SIG-M5 (cell line): ENCODE measurements at regions not wholly inside any gene's neighbourhood (a gene's known extent, or its start where the extent isn't known, plus 50 kb on each side); places are given as distances from the start of the nearest gene placed in this dataset.
"Not testable (repeated sequence)": the region's sequence is repeated elsewhere in the genome, so short reads cannot be mapped to it uniquely, and the experiment has no call there.

ENCODE experiments used
- DNase-seq: peaks from one replicate; lab custom pipeline; 2025; lab: John Stamatoyannopoulos, UW

DNA sequence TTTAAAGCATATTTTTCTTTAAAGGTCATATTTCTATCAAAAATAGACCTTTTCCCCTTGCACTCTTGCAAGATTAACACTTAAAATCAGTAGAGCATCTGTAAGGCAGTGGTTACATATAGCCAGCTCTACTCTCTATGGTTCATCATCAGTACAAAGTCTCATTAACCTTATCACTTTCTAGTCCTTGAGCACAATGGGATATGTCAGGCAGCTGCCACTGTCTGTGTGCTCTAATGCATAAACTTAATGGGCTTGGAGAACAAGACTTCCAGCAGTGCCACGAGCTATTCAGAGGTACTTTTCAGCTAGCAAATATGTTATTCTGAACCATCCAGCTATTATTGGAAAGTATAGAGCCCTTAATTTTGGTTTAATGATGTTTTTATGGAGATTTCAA is 393.7 kb downstream of the GASK1B start:
- DNase-seq, result no peak

DNA sequence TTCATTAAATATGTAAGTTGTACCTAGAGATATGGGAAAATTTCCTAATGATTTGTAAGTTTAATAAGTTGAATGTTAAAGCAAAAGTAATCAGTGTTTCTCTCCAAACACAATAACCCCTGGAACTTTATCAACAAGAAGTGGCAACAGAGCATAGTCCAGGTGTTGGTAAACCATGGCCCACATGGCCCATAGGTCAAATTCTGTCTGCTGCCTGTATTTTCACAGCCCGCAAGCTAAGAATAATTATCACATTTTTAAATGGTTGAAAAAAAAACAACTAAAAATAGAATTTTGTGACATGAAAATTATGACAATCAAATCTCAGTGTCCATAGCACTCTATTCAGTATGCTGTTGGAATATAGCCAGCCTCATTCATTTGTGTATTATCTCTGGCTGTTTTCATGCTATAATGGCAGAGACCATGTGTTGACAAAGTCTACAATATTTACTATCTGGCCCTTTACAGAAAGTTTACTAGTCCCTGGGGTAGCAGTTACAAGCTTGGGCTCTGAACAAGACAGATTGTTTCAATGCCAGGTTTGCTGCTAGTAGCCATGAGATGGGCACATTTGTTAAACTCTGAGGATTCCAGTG is 395.8 kb downstream of the GASK1B start:
- no peak for DNase-seq

DNA sequence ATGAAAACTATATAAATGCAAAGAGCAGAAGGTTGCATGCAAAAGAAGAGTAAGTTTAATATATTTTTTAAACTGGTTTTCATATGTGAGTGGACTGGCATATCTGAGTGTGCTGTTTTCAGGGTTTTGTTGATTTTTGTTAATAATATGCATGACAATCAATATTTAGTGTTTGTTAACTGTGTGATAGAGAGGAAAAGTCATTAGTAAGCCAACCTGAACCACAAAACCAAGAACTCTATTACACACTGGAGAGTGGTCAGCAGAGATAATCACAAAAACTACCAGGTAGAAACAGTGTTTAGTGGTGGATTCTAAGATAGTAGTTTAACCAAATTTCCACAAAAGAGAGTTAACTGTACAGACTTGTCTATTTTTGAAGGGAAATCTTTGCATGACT is 396.9 kb downstream of the GASK1B start:
- DNase-seq, result no peak

DNA sequence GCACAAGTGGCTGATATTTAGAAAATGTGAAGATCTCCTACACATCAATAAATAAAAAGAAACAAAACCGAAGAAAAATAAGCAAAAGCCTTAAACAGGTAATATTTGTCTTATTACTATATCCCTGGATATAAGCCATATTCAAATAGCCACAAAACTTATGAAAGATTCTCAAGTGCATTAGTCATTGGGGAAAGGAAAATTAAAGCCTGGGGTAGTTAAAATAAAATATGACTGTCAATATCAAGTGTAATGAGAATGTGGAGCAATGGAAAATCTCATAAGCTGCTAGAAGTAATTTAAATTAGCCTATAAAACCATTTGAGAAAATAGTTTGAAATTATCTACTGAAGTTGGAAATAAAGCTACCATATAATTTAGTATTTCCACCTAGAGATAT is 399.9 kb downstream of the GASK1B start:
- DNase-seq, result no peak

DNA sequence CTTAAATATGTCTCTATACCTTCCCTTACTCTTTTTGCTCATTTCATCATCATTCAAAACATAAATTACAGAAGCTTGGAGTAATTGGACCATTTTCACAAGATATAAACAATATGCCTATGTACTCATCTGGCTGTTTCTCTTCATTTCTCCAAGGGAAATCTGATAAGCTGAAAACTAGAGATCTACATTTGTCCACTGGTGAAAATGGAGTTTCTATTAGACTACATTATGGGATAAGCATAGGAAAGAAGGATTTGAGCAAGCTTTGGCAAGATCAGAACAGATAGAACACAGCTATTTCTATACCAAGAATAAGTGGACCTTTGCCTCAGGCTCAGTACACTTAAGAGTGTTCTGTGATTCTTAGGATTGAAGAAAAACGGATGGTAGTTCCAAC is 404.4 kb downstream of the GASK1B start:
- DNase-seq, result no peak

DNA sequence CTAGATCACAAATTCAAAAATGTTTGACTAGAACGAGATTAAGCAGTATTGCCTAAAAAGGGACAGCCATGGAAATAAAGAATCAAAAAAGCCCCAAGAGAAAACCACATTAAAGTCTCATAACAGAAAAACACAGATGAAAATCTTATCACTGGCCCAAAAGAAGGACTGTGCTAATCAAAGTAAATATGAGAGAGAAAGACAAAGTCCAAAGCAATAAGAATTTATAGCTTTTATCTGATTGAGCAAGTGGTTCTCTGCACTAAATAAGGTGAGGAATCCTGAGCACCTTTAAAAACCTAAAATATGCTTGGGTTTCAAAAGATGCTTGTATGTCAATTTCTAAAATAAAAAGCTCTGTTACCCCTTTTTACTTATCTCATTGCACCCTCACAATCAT is 409.3 kb downstream of the GASK1B start:
- DNase-seq, result no peak

DNA sequence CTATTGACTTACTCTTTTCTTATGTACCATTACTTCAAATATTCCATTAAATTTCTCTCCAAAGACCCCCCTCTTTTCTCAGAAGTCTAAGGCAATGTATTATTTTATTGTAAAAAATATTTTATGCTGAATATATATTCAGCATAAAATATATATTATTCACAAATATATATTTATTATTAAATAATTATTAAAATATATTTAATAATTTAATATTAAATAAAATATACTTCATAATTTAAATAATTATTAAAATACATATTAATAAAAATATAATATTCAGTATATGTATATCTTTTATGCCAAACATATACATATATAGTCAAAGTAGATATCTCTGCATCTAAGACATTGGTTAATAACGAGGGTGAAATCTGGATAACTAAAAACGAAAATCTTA is 418.4 kb downstream of the GASK1B start:
- DNase-seq, result no peak

DNA sequence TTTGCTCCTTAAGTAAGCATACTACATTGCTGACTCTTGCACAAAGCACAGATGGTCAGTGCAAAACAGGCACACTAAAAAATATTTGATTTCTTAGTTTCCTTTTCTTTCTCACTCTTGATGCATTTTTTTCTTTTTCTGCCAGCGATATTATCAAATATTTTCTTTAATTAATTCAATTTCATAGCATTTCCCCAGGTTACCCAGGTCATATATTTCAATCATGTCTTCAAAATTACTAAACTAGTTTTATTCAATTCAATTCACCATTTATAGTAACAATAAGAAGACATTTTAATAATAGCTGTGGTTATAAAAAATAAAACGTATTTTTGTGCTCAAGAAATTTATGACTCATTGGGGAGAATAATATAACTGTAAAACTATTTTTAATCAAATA is 421.2 kb downstream of the GASK1B start:
- no peak for DNase-seq

DNA sequence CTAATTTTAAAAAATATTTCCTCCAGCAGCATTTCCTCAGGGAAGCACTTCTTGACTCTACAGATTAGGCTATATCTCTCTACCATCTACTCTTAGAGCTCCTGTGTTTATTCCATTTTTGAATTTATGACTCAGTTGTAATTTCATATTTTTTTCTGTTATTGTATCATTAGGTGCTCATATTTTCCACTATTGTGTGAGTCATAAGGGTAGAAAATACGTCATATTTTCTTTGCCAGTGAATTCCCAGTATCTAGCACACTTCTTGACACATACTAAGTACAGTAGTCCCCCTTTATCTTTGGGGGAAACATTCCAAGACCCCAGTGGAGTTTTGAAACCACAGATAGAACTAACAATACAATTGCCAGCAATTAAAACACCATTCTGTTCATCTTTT is 431.2 kb downstream of the GASK1B start:
- no peak for DNase-seq

DNA sequence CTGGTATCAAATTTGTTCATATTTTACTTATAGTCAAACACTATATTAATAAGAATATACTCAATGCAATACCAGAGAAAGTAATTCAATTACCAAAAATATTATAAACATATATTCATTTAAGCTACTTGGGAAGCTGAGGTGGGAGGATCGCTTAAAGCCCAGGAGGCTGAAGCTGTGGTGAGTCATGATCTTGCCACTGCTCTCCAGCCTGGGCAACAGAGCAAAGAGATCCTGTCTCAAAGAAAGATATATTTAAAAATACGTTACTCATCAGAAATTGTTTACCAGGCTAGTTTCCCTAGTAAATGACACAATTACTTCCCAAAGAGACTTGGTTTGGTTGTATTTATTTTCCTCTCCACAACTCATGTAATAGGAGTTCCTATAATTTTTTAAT is 433.6 kb downstream of the GASK1B start:
- no peak for DNase-seq

DNA sequence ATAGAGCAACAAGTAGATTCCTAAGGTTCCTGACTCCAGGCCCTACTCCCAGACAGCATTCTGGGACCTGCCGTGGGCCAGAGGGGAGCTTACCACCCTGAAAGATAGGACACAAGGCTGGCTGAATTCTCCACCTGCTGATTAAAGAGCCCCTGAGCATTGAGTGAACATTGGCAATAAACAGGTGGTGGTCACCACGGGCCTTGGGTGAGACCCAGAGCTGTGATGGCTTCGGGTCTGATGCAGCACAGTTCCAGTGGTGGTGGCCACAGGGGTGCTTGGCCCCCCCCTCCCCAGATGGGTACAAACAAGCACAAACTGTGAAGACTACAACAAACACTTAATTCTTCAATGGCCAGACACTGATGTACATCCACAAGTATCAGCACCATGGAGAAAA is 444.6 kb downstream of the GASK1B start:
- no peak for DNase-seq

DNA sequence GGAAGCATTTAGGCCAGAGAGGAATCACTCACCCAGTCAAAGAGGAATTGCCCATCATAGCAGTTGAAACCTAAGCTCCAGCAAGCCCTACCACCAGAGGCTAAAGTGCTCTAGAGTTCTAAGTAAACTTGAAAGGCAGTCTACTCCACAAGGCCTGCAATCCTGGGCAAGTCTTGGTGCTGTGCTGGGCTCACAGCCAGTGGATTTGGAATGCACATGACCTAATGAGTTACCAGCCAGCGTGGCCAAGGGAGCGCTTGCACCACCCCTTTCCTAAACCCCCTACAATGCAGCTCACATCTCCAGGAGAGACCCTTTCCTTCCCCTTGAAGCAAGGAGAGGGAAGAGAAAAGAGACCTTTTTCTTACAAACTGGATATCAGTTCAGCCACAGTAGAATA is 445.7 kb downstream of the GASK1B start:
- DNase-seq, result no peak

DNA sequence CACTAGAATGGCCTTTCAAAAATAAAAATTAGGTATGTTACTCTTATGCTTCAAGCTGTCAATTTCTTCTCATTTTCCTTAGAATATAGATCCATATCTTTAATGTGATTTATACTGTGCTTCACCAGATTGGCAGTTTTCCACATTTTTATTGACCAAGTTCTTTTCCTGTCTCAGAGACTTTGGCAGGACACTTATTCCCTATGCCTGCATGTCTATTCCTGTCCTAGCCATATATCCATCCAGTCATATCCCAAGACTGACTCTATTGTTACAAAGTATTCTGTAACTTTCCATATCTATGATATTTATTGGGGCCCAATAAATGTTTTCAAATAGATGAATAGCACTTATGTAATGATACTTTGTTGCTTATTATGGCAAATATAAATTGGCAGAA is 450.7 kb downstream of the GASK1B start:
- no peak for DNase-seq

DNA sequence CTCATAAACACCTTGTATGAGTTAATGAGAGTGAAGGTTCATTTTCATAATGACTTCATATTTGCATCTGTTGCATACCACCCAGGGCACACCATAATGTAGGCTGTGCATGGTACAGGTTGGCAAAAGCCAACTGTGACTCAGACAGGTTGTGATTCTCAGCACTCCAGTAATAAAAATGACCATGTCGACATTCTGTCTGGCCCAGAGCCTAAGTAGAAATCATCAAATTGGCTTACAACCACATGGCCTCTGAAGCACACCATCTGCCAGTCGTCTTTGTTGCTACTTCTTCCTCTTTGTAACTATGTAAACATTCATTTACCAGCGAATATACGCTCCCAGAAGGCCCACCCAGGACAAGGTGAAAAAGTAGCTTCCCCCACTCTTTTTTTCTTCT is 459.5 kb downstream of the GASK1B start:
- no peak for DNase-seq

DNA sequence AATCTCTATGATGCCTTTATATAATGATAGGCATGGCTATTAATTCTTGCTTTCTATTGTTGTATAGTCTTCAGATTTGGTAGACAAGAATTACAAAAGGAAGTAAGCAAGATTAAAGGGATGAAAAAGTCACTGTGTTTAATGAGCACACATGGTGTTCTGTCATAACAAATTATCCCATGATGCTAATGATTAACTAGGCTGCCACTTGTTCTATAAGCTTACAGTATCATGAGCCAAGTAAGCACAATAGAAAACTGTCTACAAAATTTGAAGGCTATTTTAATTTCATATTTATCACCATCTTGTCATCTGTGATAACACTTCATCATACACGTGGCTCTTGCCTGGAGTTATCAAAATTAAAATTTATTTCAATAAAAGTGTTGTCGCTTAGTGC is 466.7 kb downstream of the GASK1B start:
- DNase-seq, result no peak

DNA sequence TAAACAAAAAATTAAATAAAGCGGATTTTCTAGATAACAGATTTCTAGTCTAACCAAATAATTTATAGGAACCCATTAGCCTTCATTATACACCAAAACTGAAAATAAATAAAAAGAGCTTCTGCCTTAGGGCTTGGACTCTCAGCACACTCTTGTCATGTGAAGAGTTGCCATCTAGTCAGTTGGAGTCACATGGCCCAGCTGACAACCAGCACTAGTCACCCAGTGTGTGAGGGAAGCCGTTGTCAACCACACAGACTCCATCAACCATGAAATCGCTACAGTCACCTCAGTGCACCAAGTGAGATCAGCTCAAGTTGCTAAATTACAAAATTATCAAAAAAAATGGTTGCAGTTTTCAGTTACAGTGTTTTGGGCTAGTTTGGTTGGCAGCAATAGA is 470.0 kb downstream of the GASK1B start:
- DNase-seq, result no peak

DNA sequence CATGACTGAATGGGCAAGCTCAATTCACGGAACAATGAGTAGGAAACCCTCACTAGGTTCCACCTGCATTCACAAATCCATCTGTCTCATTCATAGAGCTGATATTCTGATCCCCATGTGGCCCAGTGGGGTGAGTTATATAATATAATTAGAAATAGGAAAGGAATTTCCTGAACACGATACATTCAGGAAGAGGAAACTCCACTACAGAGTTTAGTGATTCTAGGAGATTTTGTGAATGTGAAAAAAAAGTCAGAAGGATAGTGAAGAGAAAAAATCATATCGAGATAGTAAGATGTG is 471.2 kb downstream of the GASK1B start:
- DNase-seq, result no peak

DNA sequence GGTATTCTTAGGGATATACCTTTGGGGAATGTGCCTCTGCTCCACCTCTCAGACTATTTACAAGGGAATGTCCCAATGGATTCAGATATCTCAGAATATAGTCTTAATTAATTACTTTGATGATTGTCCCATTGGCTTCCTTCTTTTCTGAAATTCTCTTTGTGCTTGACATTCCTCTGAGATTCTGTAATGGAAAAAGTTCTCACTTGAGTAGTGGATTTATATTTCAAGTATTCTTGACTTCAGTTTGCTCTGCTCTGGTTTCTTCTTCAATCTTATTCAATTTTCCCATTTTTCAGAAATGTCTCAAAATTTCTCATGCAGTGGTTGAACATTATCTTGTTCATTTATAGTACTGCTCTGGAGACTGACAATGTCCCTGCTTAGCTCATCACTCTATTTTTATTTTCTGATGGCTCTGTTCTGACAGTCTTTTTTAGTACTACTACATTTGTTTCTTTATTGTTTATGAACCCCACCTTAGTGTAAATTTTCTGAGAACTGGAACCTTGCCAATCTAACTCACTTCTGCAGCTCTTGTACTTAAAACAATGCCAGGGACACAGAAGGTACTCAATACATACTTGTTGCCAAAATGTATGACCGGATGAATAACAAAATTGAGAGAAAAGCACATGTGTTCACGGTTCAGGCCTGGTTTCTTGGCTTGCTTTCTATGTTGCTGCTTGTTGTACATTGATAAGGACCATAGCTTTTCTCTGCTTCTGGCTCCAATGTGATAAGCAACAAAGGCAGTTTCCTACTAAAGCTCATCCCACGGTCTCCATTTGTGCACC is 471.7 kb downstream of the GASK1B start:
- DNase-seq, result no peak

DNA sequence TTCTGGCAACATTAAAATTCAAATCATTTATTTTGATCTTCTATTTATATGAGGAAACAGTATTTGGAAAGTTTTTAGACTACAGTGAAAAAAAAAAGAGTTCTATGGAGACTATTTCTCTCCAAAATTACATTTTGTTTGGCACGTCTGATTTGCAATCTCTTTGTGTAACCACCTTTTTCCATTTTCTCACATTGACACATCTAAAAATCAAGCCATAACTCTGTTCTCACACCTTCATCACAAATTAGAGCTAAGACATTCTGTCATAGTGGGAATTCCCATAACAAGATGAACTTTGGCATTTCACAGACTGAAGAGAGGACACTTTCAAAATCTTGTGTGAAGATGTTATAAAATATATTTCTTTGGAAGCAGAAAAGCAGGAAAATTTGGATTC is 468.9 kb downstream of the GRIA2 start:
- no peak for DNase-seq

DNA sequence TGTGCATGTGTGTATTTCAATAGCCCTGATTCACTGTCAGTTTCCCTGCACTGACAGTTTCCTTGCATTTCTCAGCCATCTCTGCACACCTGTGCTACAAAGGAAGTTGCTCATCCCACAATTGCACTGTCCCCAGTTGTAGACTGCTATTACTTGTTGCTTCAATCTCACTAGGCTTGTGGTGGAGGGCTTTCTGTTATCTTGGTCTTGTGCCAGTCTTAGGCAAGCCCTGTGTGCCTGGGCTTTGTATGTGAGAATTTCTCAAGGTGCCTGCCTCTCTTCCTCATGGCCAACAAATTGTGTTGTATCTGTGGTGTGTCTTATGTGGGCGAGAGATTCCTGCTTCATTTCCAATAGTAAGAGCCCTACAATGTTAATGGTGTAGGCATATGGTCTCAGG is 467.4 kb downstream of the GRIA2 start:
- DNase-seq, result no peak

DNA sequence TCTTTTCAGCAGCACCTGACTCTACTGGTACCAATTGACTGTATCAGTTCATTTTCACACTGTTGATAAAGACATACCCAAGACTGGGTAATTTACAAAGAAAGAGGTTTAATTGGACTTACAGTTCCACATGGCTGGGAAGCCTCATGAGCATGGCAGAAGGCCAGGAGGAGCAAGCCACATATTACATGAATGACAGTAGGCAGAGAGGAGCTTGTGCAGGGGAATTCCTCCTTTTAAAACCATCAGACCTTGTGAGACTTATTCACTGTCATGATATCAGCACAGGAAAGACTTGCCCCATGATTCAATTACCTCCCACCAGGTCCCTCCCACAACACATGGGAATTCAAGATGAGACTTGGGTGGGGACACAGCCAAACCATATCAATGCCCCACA is 458.8 kb downstream of the GRIA2 start:
- not testable (repeated sequence) for DNase-seq

DNA sequence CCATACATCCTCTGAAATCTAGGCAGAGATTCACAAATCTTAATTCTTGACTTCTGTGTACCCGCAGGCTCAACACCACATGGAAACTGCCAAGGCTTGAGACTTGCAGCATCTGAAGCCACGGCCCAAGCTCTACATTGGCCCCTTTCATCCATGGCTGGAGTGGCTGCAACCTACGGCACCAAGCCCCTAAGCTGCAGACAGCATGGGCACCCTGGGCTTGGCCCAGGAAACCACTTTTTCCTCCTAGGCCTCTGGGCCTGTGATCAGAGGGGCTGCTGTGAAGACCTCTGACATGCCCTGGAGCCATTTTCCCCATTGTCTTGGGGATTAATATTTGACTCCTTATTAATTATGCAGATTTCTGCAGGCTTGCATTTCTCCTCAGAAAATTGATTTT is 457.9 kb downstream of the GRIA2 start:
- no peak for DNase-seq

DNA sequence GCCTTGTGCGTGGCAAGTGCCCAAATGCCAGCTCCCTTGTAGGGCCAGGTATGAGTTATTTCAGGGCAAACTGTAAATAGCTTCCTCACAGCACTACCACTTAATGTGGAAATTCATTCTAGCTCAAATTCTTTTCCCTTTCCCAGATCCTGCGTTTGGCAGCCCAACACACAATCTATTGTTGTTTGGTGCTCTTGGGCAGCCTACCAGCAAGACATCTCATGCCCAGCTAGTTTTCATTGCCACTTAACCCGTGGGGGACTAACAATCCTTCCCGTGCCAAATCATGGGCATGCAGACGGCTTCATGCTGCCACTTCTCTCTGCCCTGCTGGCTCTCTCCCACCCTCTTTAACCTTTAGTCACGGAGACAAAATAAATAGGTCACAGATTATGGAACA is 454.2 kb downstream of the GRIA2 start:
- no peak for DNase-seq

DNA sequence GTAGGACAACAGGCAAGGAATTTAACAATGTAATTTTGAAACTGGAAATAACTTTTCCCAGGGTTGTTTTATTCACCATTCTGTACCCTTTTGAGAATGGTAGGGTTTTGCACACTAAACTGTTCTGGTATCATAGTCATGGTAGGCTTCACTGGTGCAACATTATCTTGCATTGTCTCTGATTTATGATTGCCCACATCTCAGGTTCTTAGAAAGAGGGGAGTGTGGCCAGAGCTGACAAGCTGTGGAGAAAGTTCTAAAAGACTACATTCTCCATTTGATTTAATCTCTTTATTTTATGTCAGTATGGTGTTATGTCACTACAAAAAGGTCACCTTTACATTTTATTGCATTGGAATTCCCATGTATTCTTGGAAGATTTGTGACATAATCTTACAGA is 447.3 kb downstream of the GRIA2 start:
- DNase-seq, result no peak
